Right lobe of liver (tissue), 4 donors: ENCODE measurements at regions not wholly inside any gene's neighbourhood (a gene's known extent, or its start where the extent isn't known, plus 50 kb on each side); places are given as distances from the start of the nearest gene placed in this dataset.

Experiments used
- CTCF ChIP-seq, 4 donors: fragments of 200-600 bp in 3 of 4; fragments of 450-650 bp in 1 of 4; IDR thresholded peaks; one replicate each; pipeline versions ENCODE4 v1.5.1 to v1.8.0; 2016 to 2022; ENCODE audit warnings: antibody characterized with exemption in 4 of 4, mild to moderate bottlenecking in 2 of 4
- POLR2A ChIP-seq: fragments of 450-650 bp; IDR thresholded peaks from one replicate; pipeline ENCODE4 v1.6.1; 2017; ENCODE audit warnings: antibody characterized with exemption, mild to moderate bottlenecking
- donor health status: DM: no; HTN: no; CAD: no.
- donor health status: DM: no; HTN: no; CAD: no.
- donor health status: DM: no; HTN: yes; CAD: no.

- no peak for TF ChIP-seq POLR2A
- no peak for TF ChIP-seq CTCF (IDR thresholded peaks at IDR 0.05)
Measured at GRCh38 chr6:140061110-140062042, 686.9 kb upstream of the CITED2 start.
